ENCODE measurements at regions not wholly inside any gene's neighbourhood (a gene's known extent, or its start where the extent isn't known, plus 50 kb on each side); places are given as distances from the start of the nearest gene placed in this dataset.
"Not testable (repeated sequence)": the region's sequence is repeated elsewhere in the genome, so short reads cannot be mapped to it uniquely, and the experiment has no call there.

GRCh38 chr19:14328406-14328805 lies 52.8 kb upstream of the ADGRE5 start:
- no peaks in the 10 kb centered on the region for H3K27me3 ChIP-seq (ENCODE audit: control insufficient read depth, insufficient read depth, low read length)

GRCh38 chr19:14327061-14327460 lies 54.2 kb upstream of the ADGRE5 start:
- H3K4me1 ChIP-seq (ENCODE audit: control insufficient read depth, low read depth, low read length); H3K27me3 ChIP-seq (ENCODE audit: control insufficient read depth, insufficient read depth, low read length); H3K9me3 ChIP-seq (ENCODE audit: control insufficient read depth, low read depth, low read length); H3K36me3 ChIP-seq (ENCODE audit: control insufficient read depth, low read depth, low read length); H3K9ac ChIP-seq (ENCODE audit: low read length); H3K27ac ChIP-seq (ENCODE audit: low read length); H3K4me3 ChIP-seq (ENCODE audit: low read length): not testable (repeated sequence)

More at GRCh38 chr19:14328406-14328805, 52.8 kb upstream of the ADGRE5 start:
- Histone ChIP-seq H3K4me3 (ENCODE audit: low read length) (no peak overlapping the region), H3K27ac (ENCODE audit: low read length) (no peak overlapping the region), H3K9ac (ENCODE audit: low read length) (no peak overlapping the region), H3K9me3 (ENCODE audit: control insufficient read depth, low read depth, low read length) (no peaks in the 10 kb centered on the region), H3K4me1 (ENCODE audit: control insufficient read depth, low read depth, low read length) (no peaks in the 10 kb centered on the region), H3K36me3 (ENCODE audit: control insufficient read depth, low read depth, low read length) (no peaks in the 10 kb centered on the region)

- Histone ChIP-seq H3K9ac (ENCODE audit: low read length) (no peak overlapping the region), H3K27ac (ENCODE audit: low read length) (no peak overlapping the region), H3K9me3 (ENCODE audit: control insufficient read depth, low read depth, low read length) (no peaks in the 10 kb centered on the region), H3K4me1 (ENCODE audit: control insufficient read depth, low read depth, low read length) (no peaks in the 10 kb centered on the region), H3K4me3 (ENCODE audit: low read length) (no peak overlapping the region), H3K27me3 (ENCODE audit: control insufficient read depth, insufficient read depth, low read length) (no peaks in the 10 kb centered on the region), H3K36me3 (ENCODE audit: control insufficient read depth, low read depth, low read length) (no peaks in the 10 kb centered on the region)
Measured at GRCh38 chr19:14325863-14326262, 55.4 kb upstream of the ADGRE5 start.

GRCh38 chr19:14325134-14325533 lies 56.1 kb upstream of the ADGRE5 start:
- no peaks in the 10 kb centered on the region for H3K9me3 ChIP-seq (ENCODE audit: control insufficient read depth, low read depth, low read length)
- H3K27me3 ChIP-seq (ENCODE audit: control insufficient read depth, insufficient read depth, low read length), result no peaks in the 10 kb centered on the region
- H3K27ac ChIP-seq (ENCODE audit: low read length), result no peak overlapping the region
- no peaks in the 10 kb centered on the region for H3K4me1 ChIP-seq (ENCODE audit: control insufficient read depth, low read depth, low read length)
- no peak overlapping the region for H3K4me3 ChIP-seq (ENCODE audit: low read length)
- H3K36me3 ChIP-seq (ENCODE audit: control insufficient read depth, low read depth, low read length), result no peaks in the 10 kb centered on the region
- no peak overlapping the region for H3K9ac ChIP-seq (ENCODE audit: low read length)

GRCh38 chr19:14322889-14323463 lies 58.3 kb upstream of the ADGRE5 start:
- H3K27me3 ChIP-seq (ENCODE audit: control insufficient read depth, insufficient read depth, low read length), result no peaks in the 10 kb centered on the region
- H3K36me3 ChIP-seq (ENCODE audit: control insufficient read depth, low read depth, low read length), result no peaks in the 10 kb centered on the region
- no peaks in the 10 kb centered on the region for H3K9me3 ChIP-seq (ENCODE audit: control insufficient read depth, low read depth, low read length)
- H3K27ac ChIP-seq (ENCODE audit: low read length), result no peak overlapping the region
- no peak overlapping the region for H3K4me3 ChIP-seq (ENCODE audit: low read length)
- H3K9ac ChIP-seq (ENCODE audit: low read length), result no peak overlapping the region
- H3K4me1 ChIP-seq (ENCODE audit: control insufficient read depth, low read depth, low read length), result no peaks in the 10 kb centered on the region

GRCh38 chr19:14320253-14320652 lies 61.0 kb upstream of the ADGRE5 start:
- H3K27ac ChIP-seq (ENCODE audit: low read length), result no peak overlapping the region
- no peaks in the 10 kb centered on the region for H3K27me3 ChIP-seq (ENCODE audit: control insufficient read depth, insufficient read depth, low read length)
- no peak overlapping the region for H3K4me3 ChIP-seq (ENCODE audit: low read length)
- no peak overlapping the region for H3K9ac ChIP-seq (ENCODE audit: low read length)
- H3K9me3 ChIP-seq (ENCODE audit: control insufficient read depth, low read depth, low read length), result no peaks in the 10 kb centered on the region
- H3K36me3 ChIP-seq (ENCODE audit: control insufficient read depth, low read depth, low read length), result no peaks in the 10 kb centered on the region
- no peaks in the 10 kb centered on the region for H3K4me1 ChIP-seq (ENCODE audit: control insufficient read depth, low read depth, low read length)

GRCh38 chr19:14319720-14320119 lies 61.5 kb upstream of the ADGRE5 start:
- not testable (repeated sequence) for H3K27ac ChIP-seq (ENCODE audit: low read length); H3K9ac ChIP-seq (ENCODE audit: low read length); H3K9me3 ChIP-seq (ENCODE audit: control insufficient read depth, low read depth, low read length); H3K4me1 ChIP-seq (ENCODE audit: control insufficient read depth, low read depth, low read length); H3K4me3 ChIP-seq (ENCODE audit: low read length); H3K36me3 ChIP-seq (ENCODE audit: control insufficient read depth, low read depth, low read length); H3K27me3 ChIP-seq (ENCODE audit: control insufficient read depth, insufficient read depth, low read length)

GRCh38 chr19:14318873-14319272 lies 62.4 kb upstream of the ADGRE5 start:
- H3K4me1 ChIP-seq (ENCODE audit: control insufficient read depth, low read depth, low read length), result no peaks in the 10 kb centered on the region
- H3K36me3 ChIP-seq (ENCODE audit: control insufficient read depth, low read depth, low read length), result no peaks in the 10 kb centered on the region
- H3K27ac ChIP-seq (ENCODE audit: low read length), result no peak overlapping the region
- no peaks in the 10 kb centered on the region for H3K9me3 ChIP-seq (ENCODE audit: control insufficient read depth, low read depth, low read length)
- no peak overlapping the region for H3K9ac ChIP-seq (ENCODE audit: low read length)
- H3K4me3 ChIP-seq (ENCODE audit: low read length), result no peak overlapping the region
- no peaks in the 10 kb centered on the region for H3K27me3 ChIP-seq (ENCODE audit: control insufficient read depth, insufficient read depth, low read length)

GRCh38 chr19:14317157-14317556 lies 64.1 kb upstream of the ADGRE5 start:
- no peaks in the 10 kb centered on the region for H3K27me3 ChIP-seq (ENCODE audit: control insufficient read depth, insufficient read depth, low read length)
- H3K9ac ChIP-seq (ENCODE audit: low read length), result no peak overlapping the region
- no peak overlapping the region for H3K27ac ChIP-seq (ENCODE audit: low read length)
- no peaks in the 10 kb centered on the region for H3K9me3 ChIP-seq (ENCODE audit: control insufficient read depth, low read depth, low read length)
- no peaks in the 10 kb centered on the region for H3K36me3 ChIP-seq (ENCODE audit: control insufficient read depth, low read depth, low read length)
- no peaks in the 10 kb centered on the region for H3K4me1 ChIP-seq (ENCODE audit: control insufficient read depth, low read depth, low read length)
- no peak overlapping the region for H3K4me3 ChIP-seq (ENCODE audit: low read length)

- H3K27me3 ChIP-seq (ENCODE audit: control insufficient read depth, insufficient read depth, low read length), result no peaks in the 10 kb centered on the region
- no peak overlapping the region for H3K9ac ChIP-seq (ENCODE audit: low read length)
- no peaks in the 10 kb centered on the region for H3K4me1 ChIP-seq (ENCODE audit: control insufficient read depth, low read depth, low read length)
- no peak overlapping the region for H3K4me3 ChIP-seq (ENCODE audit: low read length)
- no peak overlapping the region for H3K27ac ChIP-seq (ENCODE audit: low read length)
- no peaks in the 10 kb centered on the region for H3K9me3 ChIP-seq (ENCODE audit: control insufficient read depth, low read depth, low read length)
- H3K36me3 ChIP-seq (ENCODE audit: control insufficient read depth, low read depth, low read length), result no peaks in the 10 kb centered on the region
Measured at GRCh38 chr19:14315433-14315832, 65.8 kb upstream of the ADGRE5 start.

GRCh38 chr19:14310055-14310454 lies 71.2 kb upstream of the ADGRE5 start:
- Histone ChIP-seq H3K9ac (ENCODE audit: low read length) (no peak overlapping the region), H3K9me3 (ENCODE audit: control insufficient read depth, low read depth, low read length) (no peaks in the 10 kb centered on the region), H3K36me3 (ENCODE audit: control insufficient read depth, low read depth, low read length) (no peaks in the 10 kb centered on the region), H3K4me3 (ENCODE audit: low read length) (no peak overlapping the region), H3K4me1 (ENCODE audit: control insufficient read depth, low read depth, low read length) (no peaks in the 10 kb centered on the region), H3K27me3 (ENCODE audit: control insufficient read depth, insufficient read depth, low read length) (no peaks in the 10 kb centered on the region), H3K27ac (ENCODE audit: low read length) (no peak overlapping the region)

GRCh38 chr19:14305706-14306105 lies 75.5 kb upstream of the ADGRE5 start:
- H3K4me1 ChIP-seq (ENCODE audit: control insufficient read depth, low read depth, low read length), result no peaks in the 10 kb centered on the region
- H3K9me3 ChIP-seq (ENCODE audit: control insufficient read depth, low read depth, low read length), result no peaks in the 10 kb centered on the region
- H3K36me3 ChIP-seq (ENCODE audit: control insufficient read depth, low read depth, low read length), result no peaks in the 10 kb centered on the region
- no peak overlapping the region for H3K27ac ChIP-seq (ENCODE audit: low read length)
- no peak overlapping the region for H3K4me3 ChIP-seq (ENCODE audit: low read length)
- H3K27me3 ChIP-seq (ENCODE audit: control insufficient read depth, insufficient read depth, low read length), result no peaks in the 10 kb centered on the region
- no peak overlapping the region for H3K9ac ChIP-seq (ENCODE audit: low read length)
